ENCODE measurements at regions not wholly inside any gene's neighbourhood (a gene's known extent, or its start where the extent isn't known, plus 50 kb on each side); places are given as distances from the start of the nearest gene placed in this dataset.
A peak's percentile ranks its signal among the peaks of the same experiment; 100 is the strongest.
"Not testable (repeated sequence)": the region's sequence is repeated elsewhere in the genome, so short reads cannot be mapped to it uniquely, and the experiment has no call there.

DNA sequence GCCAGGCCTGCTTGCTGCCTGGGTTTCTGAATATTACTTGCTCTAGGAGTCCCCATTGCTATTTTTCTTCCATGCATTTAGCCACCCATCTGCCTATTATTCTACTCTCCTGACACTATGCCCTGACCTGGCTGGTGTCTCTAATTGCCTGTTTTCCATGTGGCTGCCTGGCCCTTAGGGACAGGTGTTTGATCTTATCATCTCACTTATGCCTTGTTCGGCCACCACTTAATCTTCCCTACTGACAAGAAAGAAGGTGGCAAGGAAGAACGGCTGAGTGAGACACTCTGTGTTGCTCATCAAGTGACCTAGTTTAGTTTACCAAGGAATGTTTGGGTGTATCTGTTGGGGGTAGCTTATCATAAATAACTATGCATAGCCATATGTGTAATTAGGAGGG, 50.4 kb upstream of the RAPH1 start:
- DNase-seq: no peak

- no peak for DNase-seq
These were observed 51.1 kb upstream of the RAPH1 start for GRCh38 chr2:203586206-203586605.

DNA sequence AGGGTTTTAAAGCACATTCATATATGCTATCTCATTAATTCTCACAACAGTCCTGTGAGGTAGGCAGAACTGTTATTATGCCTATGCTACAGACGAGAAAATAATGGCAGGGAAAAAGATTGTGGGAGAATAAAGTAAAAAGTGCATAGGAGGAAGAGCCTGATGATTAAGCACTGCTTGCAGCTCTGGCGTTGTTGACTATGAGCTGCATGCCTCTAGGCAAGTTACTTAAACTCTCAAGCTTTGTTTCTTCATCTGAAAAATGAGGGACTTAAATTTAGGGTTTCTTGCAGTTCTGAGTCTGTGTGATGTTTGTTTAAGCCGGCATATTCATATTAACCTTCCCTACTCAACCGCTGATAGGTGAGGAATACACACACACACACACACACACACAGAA, 51.6 kb upstream of the RAPH1 start:
- no peak for DNase-seq

GRCh38 chr2:203590496-203590895, 55.4 kb upstream of the RAPH1 start:
- DNase-seq: no peak

DNA sequence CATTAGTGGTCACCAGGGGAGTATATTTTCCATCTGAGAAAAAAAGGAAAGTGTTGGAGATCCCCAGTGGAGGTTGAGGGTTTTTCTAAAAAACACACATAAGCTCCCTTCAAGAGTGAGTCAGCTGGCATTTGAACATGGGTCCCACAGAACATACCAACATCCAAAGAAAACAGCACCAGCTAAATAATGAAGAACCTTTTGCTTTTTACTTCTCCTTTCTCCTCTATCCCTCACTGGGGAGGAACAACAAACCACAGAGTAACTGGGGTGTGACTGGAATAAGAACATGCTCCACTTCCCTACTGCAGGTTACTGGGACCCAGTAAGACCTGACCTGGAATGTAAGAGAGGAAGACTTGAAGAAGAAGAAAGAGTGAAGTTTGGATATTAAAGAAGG, 56.5 kb upstream of the RAPH1 start:
- no peak for DNase-seq

DNA sequence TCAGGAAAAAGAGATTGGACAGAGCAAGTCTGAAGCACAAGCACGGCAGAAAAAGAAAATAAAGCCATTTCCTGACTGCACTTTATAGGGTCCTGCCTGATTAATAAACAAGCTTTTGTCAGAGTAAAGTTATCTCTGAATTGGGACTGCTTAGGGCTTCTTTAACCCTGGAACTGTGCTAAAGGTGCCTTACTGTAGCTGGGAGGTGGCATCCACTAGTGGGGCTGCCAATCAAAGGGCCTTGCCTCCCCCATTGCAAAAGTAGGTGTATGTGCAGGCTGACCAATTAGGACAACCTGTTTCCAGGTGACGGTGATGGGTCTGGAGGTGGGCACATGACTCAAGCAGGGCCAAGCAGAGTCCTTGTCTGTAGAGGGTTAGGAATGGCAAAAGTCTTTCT, 57.4 kb upstream of the RAPH1 start:
- no peak for DNase-seq

DNA sequence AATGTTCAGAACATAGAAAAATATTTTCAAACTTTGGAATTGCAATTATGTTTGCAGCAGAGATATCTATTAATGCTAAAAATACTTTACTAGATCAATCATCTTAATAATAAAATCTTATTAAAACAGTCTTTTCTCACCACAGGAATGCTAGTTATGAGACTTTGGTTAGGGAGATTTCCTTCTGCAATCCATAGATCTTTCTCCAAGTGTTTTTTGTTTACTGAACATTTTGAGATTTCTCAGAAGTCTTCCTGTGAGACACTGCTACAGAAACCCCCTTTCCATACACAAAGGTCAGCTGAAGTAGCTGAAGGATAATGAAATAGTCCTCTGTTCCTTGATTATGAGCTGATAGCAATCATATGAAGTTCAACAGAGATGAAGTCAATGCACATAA, 59.4 kb upstream of the RAPH1 start:
- no peak for DNase-seq

DNA sequence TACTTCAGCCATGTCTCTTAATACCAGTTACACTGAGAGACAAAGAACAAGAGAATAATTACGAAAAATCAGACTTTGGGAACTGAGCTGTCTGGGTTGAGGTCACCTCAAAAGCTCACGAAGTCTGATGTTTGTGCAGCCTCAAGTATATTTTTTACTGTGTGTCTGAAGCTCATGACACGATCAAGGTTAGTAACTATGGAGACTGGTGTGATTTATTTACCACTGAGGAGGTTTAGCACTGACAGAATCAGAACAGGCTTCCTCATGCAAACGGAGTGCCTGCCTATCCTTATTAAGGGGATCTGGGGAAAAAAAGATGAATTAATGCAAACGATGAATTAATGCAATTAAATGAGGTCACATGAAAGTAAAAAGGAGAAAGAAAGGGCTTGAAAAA, 61.1 kb upstream of the RAPH1 start:
- DNase-seq: no peak

GRCh38 chr2:203599509-203599908, 64.4 kb upstream of the RAPH1 start:
- no peak for DNase-seq

- no peak for DNase-seq
These were observed 65.2 kb upstream of the RAPH1 start for GRCh38 chr2:203600286-203600685.

DNA sequence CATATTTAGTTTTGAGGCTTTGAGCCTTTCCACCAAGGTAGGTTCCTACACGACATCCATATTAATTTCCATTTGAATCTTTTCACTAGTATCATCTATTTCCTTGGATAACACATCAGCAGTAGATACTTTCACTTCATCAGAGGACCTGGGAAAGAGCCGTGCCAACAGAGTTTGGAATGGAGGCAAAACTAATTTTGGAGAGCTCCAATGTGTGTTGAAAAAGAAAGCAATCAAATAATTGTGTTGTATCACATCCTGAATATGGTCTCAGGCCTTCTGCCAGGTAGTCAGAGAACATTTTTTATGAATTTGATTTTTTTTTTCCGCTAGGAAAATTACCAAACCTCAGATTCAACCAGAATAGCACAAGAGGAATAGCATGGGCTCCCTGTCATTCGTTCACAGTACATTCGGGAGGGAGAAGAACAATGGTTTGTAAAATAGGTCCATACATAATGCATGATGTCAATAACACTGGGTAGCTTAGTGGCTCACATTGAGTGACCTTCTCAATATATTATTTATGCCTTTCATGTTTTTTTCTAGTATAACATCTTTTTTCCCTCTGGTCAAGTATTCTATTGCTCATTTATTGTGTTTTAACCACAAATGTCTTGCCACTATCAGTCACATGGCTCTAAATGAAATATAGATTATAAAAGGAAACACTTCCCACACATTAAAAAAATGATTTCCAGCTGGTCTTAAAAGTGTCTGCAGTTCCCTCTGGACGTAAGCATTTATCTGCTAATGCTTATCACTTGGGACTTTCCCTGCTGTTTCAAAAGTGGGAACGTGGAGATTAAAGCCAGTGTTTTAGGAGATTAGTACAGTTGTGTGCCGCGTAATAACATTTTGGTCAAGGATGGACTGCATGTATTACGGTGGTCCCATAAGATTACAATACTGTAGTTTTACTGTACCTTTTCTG, 68.6 kb upstream of the RAPH1 start:
- no peak for DNase-seq

- no peak for DNase-seq
These were observed 70.2 kb upstream of the RAPH1 start for GRCh38 chr2:203605302-203605701.

- no peak for DNase-seq
These were observed 71.0 kb upstream of the RAPH1 start for GRCh38 chr2:203606051-203606450.

DNA sequence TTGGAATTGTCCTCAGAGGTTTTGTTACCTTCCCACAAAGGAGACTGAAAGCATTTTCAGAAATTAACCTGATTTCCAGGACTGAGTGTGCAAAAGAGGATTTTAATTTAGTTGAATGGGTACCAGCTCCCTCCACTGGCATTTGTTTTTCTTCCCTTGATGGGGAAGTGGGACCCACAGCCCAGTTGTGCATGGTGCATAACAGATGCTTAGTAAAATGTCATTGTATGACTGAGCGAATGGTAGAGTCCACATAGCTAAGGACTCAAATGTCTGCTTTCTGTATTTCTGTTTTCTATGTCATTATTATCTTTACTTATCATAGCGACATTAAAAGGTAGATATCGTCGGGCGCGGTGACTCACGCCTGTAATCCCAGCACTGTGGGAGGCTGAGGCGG, 75.5 kb upstream of the RAPH1 start:
- DNase-seq: no peak

- DNase-seq: no peak
These were observed 77.1 kb upstream of the RAPH1 start for GRCh38 chr2:203612246-203612645.

DNA sequence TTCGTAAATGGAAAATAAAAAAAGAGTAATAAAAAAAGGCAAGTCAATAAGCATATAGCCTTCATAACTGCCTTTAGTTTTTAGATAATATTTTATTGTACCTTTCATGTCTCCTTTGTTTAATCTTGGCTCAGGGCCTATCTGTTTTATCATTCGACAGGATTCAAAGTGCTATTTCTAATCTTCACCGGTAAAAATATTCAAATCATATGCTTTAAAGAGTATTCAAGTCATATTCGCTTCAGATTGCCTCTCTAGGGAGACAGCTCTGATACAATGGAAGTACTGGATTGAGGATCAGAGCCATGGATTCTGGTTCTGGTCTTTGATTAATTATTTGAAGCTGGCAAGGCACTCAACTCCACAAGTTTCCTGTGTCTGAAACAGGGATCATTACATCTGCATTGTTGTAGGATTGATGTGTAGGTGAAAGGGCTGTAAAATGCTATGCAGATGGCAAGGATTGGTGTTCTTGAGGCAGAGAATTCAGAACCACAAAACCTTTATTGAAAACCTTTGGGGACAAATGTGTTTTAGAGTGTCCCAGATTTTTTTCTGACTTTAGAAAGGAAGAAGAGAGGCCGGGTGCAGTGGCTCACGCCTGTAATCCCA, 84.3 kb upstream of the RAPH1 start:
- DNase-seq: no peak

DNA sequence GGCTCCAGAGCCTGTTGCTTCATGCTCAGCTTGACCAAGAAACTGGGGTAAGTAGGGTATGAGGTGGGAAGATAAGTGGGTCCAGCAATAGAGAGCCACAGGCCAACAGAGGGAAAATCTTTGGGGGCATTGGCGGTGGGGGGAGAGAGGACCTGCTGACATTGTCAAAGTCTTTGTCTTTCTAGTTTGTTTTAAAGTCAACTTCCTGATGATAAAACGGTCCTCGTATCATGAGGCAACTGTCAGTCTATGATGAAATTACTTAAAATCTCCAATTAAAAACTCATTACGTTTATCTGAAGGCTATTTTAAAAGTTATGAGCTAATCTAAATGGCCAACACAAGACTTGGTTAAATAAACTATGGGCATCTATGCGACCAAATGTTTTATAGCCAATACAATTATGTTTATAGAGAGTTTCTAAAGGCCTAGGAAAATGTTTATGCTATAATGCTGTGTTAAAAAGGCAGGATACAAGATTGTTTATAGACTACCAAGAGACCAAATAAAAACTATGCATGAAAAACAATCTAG, 84.4 kb upstream of the CD28 start:
- no peak for DNase-seq

DNA sequence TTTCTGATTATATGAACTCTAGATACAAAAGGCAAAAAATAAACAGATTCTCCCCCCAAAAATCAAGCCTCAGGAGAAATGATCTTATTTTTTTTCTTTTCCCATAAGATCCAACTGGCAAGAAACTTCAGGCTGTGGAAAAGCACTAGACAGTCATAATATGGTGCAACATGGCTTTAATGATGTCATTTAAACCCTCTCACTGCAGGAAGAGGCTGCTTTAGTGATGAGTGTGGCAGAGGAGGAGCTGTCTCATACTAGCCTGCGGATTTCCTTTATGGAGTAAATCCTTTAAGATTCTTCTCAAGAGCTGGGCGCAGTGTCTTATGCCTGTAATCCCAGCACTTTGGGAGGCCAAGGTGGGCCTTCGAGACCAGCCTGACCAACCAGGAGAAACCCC, 83.3 kb upstream of the CD28 start:
- no peak for DNase-seq

- DNase-seq: no peak
These were observed 82.8 kb upstream of the CD28 start for GRCh38 chr2:203623661-203624060.

- DNase-seq: peak; percentile 27
These were observed 80.7 kb upstream of the CD28 start for GRCh38 chr2:203625701-203626100.

DNA sequence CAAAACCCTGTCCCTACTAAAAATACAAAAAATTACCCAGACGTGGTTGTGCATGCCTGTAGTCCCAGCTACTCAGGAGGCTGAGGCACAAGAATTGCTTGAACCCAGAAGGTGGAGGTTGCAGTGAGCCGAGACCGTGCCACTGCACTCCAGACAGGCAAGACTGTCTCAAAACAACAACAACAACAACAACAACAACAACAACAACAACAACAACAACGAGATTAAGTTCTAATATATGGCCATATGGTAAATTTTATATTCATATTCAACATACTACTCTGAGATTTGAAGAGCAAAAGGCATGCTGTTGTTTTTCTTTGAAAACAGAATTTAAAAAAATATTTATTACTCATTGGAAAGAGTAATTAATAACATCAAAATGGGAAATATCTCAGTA, 80.2 kb upstream of the CD28 start:
- not testable (repeated sequence) for DNase-seq

DNA sequence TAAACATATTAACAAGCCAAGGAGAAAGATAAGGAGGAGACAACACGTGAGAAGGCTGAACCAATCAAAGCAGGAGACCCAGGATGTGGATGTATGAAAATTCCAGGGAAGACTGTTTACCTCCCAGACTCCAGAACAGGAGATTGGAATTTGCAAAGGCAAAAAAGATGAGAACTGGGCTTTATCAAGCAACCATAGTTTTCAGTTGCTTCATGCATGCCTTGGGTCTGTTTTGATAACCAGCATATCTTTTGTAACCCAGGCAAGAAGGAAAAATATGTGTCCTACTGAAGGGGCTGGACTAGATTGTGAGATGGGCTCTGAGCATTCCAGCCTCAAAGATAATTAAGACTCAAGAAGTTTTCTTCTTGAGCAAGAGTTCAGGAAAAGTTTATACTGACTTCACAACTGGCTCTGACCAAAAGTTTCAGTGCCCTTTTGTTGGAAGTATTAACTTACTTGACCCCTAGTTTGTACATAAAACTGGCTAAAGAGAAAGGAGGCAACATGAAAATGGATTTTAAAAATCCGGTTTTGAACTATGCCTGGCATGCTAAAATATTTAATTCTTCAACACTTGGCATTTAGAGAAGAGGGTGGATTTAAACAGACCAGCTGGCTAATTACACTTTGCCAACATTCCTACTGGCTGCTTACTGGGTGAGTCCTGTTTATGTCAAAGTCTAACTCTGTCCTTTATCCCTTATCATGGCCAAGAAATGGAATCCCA, 79.3 kb upstream of the CD28 start:
- DNase-seq: no peak

DNA sequence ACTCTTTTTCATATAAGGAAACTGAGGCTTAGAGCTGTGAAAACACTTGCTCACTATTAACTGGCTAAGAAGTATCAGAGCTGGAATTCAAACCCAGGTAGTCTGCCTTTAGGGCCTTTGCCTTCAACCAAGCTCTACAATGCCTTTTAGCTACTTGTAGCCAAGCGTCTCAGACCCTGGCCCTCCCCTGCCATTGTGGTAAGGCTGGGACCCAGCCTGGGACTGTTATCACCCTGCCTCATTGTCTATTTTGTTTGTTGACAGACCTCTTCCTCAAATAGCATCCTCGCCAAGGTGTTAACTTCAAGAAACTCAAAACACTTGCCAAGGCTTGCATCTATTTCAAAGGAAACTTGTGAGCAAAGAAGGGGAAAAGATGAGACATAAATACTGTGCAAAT, 76.7 kb upstream of the CD28 start:
- no peak for DNase-seq
